H9 (cell line): ENCODE measurements at regions not wholly inside any gene's neighbourhood (a gene's known extent, or its start where the extent isn't known, plus 50 kb on each side); places are given as distances from the start of the nearest gene placed in this dataset.
"Not testable (repeated sequence)": the region's sequence is repeated elsewhere in the genome, so short reads cannot be mapped to it uniquely, and the experiment has no call there.

Experiments used
- DNase-seq: peaks from one replicate; pipeline ENCODE4 v3.0.0-alpha.2; 2017
- H2AFZ ChIP-seq: one replicate; pipeline ENCODE4 v1.6.1; 2013; ENCODE audit warnings: mild to moderate bottlenecking, low read length, control low read depth, moderate library complexity
- H2AK5ac ChIP-seq: 2 replicates; pipeline ENCODE4 v1.6.1; 2013; ENCODE audit warnings: low read length, control low read depth, mixed read lengths; ENCODE audit not compliant: insufficient read length
- H2BK120ac ChIP-seq: one replicate; pipeline ENCODE4 v1.6.1; 2013; ENCODE audit warnings: low read depth, mild to moderate bottlenecking, low read length, control low read depth, inconsistent platforms; ENCODE audit not compliant: poor library complexity, severe bottlenecking
- H2BK12ac ChIP-seq: 2 replicates; pipeline ENCODE4 v1.6.1; 2013; ENCODE audit warnings: low read length, control low read depth, mixed read lengths, low read depth; ENCODE audit not compliant: insufficient read length
- H2BK15ac ChIP-seq: 2 replicates; pipeline ENCODE4 v1.6.1; 2013; ENCODE audit warnings: low read depth, low read length, control low read depth
- H2BK20ac ChIP-seq: one replicate; pipeline ENCODE4 v1.6.1; 2013; ENCODE audit warnings: low read depth, mild to moderate bottlenecking, low read length, control low read depth, inconsistent platforms; ENCODE audit not compliant: poor library complexity, severe bottlenecking
- H2BK5ac ChIP-seq: 2 replicates; pipeline ENCODE4 v1.6.1; 2013; ENCODE audit warnings: low read length, control low read depth, mixed read lengths; ENCODE audit not compliant: insufficient read length
- H3K14ac ChIP-seq: 2 replicates; pipeline ENCODE4 v1.6.1; 2013; ENCODE audit warnings: low read length, control low read depth; ENCODE audit not compliant: insufficient read depth
- H3K18ac ChIP-seq: 2 replicates; pipeline ENCODE4 v1.6.1; 2013; ENCODE audit warnings: low read depth, mild to moderate bottlenecking, mixed read lengths, low read length, control low read depth; ENCODE audit not compliant: insufficient read length
- H3K23ac ChIP-seq: 2 replicates; pipeline ENCODE4 v1.6.1; 2013; ENCODE audit warnings: low read length, control low read depth, mixed read lengths, low read depth; ENCODE audit not compliant: insufficient read length
- H3K23me2 ChIP-seq: 2 replicates; pipeline ENCODE4 v1.6.1; 2013; ENCODE audit warnings: low read depth, mild to moderate bottlenecking, mixed read lengths, low read length, control low read depth; ENCODE audit not compliant: insufficient read length, poor library complexity, severe bottlenecking
- H3K27ac ChIP-seq: 2 replicates; pipeline ENCODE4 v1.5.1; 2013; ENCODE audit warnings: low read length, control low read depth, mixed read lengths, low read depth; ENCODE audit not compliant: insufficient read length
- H3K27me3 ChIP-seq: 2 replicates; pipeline ENCODE4 v1.6.1; 2013; ENCODE audit warnings: low read length, control low read depth, inconsistent platforms; ENCODE audit not compliant: insufficient read depth
- H3K4ac ChIP-seq: 2 replicates; pipeline ENCODE4 v1.6.1; 2013; ENCODE audit warnings: low read depth, mild to moderate bottlenecking, control low read depth, inconsistent platforms, low read length, moderate library complexity
- H3K4me1 ChIP-seq: 2 replicates; pipeline ENCODE4 v1.6.1; 2013; ENCODE audit warnings: low read length, control low read depth, inconsistent platforms; ENCODE audit not compliant: insufficient read depth
- H3K4me2 ChIP-seq: 2 replicates; pipeline ENCODE4 v1.6.1; 2013; ENCODE audit warnings: low read length, control low read depth, mixed read lengths; ENCODE audit not compliant: insufficient read length, insufficient read depth
- H3K56ac ChIP-seq: 2 replicates; pipeline ENCODE4 v1.6.1; 2013; ENCODE audit warnings: low read depth, mild to moderate bottlenecking, mixed read lengths, low read length, control low read depth; ENCODE audit not compliant: insufficient read length
- H3K79me1 ChIP-seq: 2 replicates; pipeline ENCODE4 v1.6.1; 2013; ENCODE audit warnings: low read depth, mild to moderate bottlenecking, moderate library complexity, low read length, control low read depth, inconsistent platforms; ENCODE audit not compliant: insufficient read depth, poor library complexity, severe bottlenecking
- H3K79me2 ChIP-seq: 2 replicates; pipeline ENCODE4 v1.6.1; 2013; ENCODE audit warnings: low read length, control low read depth, inconsistent platforms; ENCODE audit not compliant: insufficient read depth
- H3K9ac ChIP-seq: 2 replicates; pipeline ENCODE4 v1.6.1; 2013; ENCODE audit warnings: low read length, control low read depth, mixed read lengths; ENCODE audit not compliant: insufficient read length; ENCODE audit errors: extremely low read depth
- H3K9me3 ChIP-seq: one replicate; pipeline ENCODE4 v1.6.1; 2013; ENCODE audit warnings: low read depth, low read length, inconsistent platforms; ENCODE audit not compliant: control insufficient read depth
- H3T11ph ChIP-seq: one replicate; pipeline ENCODE4 v1.6.1; 2013; ENCODE audit warnings: mild to moderate bottlenecking, low read length, control low read depth, inconsistent platforms
- H4K20me1 ChIP-seq: one replicate; pipeline ENCODE4 v1.6.1; 2013; ENCODE audit not compliant: control insufficient read depth, insufficient read length, insufficient read depth
- H4K5ac ChIP-seq: 2 replicates; pipeline ENCODE4 v1.6.1; 2013; ENCODE audit warnings: low read depth, mild to moderate bottlenecking, mixed read lengths, low read length, control low read depth; ENCODE audit not compliant: insufficient read length
- H4K8ac ChIP-seq: replicated peaks from 2 replicates; pipeline ENCODE4 v1.6.1; 2013; ENCODE audit warnings: low read length, control low read depth, mixed read lengths, low read depth; ENCODE audit not compliant: insufficient read length
- H4K91ac ChIP-seq: 2 replicates; pipeline ENCODE4 v1.6.1; 2013; ENCODE audit warnings: low read depth, mild to moderate bottlenecking, moderate library complexity, mixed read lengths, low read length, control low read depth; ENCODE audit not compliant: insufficient read length
- H3K27ac Mint-ChIP-seq, 3 experiments: 2 replicates in 2 of 3; 3 replicates in 1 of 3; pipeline ENCODE4 v1.8.0; 2020 to 2021; ENCODE audit warnings: mixed read lengths in 3 of 3, mild to moderate bottlenecking in 1 of 3, moderate library complexity in 1 of 3
- H3K27me3 Mint-ChIP-seq: 2 replicates; pipeline ENCODE4 v1.8.0; 2021; ENCODE audit warnings: low read depth, mild to moderate bottlenecking, moderate library complexity, mixed read lengths
- H3K36me3 Mint-ChIP-seq, 3 experiments: 2 replicates in 2 of 3; 3 replicates in 1 of 3; pipeline ENCODE4 v1.8.0; 2020 to 2021; ENCODE audit warnings: low read depth in 3 of 3, mixed read lengths in 3 of 3; ENCODE audit not compliant: insufficient read depth in 1 of 3
- H3K4me1 Mint-ChIP-seq, 2 experiments: 2 replicates each; pipeline ENCODE4 v1.8.0; 2020; ENCODE audit warnings: mixed read lengths in 2 of 2
- H3K4me3 Mint-ChIP-seq, 2 experiments: 2 replicates in 1 of 2; 3 replicates in 1 of 2; pipeline ENCODE4 v1.8.0; 2020 to 2021; ENCODE audit warnings: mild to moderate bottlenecking in 2 of 2, mixed read lengths in 2 of 2, moderate library complexity in 1 of 2
- H3K9me3 Mint-ChIP-seq, 2 experiments: 2 replicates in 1 of 2; 3 replicates in 1 of 2; pipeline ENCODE4 v1.8.0; 2020; ENCODE audit warnings: mild to moderate bottlenecking in 2 of 2, mixed read lengths in 2 of 2, moderate library complexity in 1 of 2
- CTCF ChIP-seq: fragments of 200-600 bp; sonication (generic); conservative IDR thresholded peaks from 3 replicates; pipeline ENCODE4 v1.8.0; 2021; ENCODE audit warnings: antibody characterized with exemption, mild to moderate bottlenecking
- WGBS: extraction: QIAGEN DNeasy Blood & Tissue Kit; methylation state at CpG from one replicate; pipeline ENCODE4 v1.1.7; 2013; ENCODE audit warnings: missing lambda C conversion rate, low lambda C conversion rate, mixed read lengths; ENCODE audit not compliant: insufficient read length; ENCODE audit errors: extremely low coverage; 5-methylcytosine and 5-hydroxymethylcytosine counted together

GRCh38 chr11:28792856-28793255, 684.7 kb downstream of the METTL15 start:
- Histone ChIP-seq H3K79me1 (no peaks in the 10 kb centered on the region), H2BK120ac (no peak overlapping the region), H3K79me2 (no peaks in the 10 kb centered on the region), H2BK5ac (no peak overlapping the region), H2BK12ac (no peak overlapping the region), H3T11ph (no peak overlapping the region), H2BK15ac (no peak overlapping the region), H3K23me2 (no peaks in the 10 kb centered on the region), H3K18ac (peak overlapping the region; percentile 31), H3K27ac (peak overlapping the region; percentile 42), H4K20me1 (no peaks in the 10 kb centered on the region), H3K4me1 (peaks cover 7% of the 10 kb centered on the region; the same call in 1 of the 2 replicates), H2AFZ (no peak overlapping the region), H3K4me2 (no peak overlapping the region), H4K5ac (no peak overlapping the region), H4K8ac (no peak overlapping the region), H3K27me3 (no peaks in the 10 kb centered on the region), H3K4ac (no peak overlapping the region), H2BK20ac (no peak overlapping the region), H3K56ac (no peak overlapping the region), H3K9me3 (no peaks in the 10 kb centered on the region), H2AK5ac (no peak overlapping the region), H3K14ac (no peak overlapping the region), H3K9ac (no peak overlapping the region), H4K91ac (no peak overlapping the region), H3K23ac (no peak overlapping the region)
- H3K4me1 Mint-ChIP-seq, result peaks cover 26 to 34% of the 10 kb centered on the region in 2 experiments
- H3K36me3 Mint-ChIP-seq, result peaks cover 19 to 34% (median 25%) of the 10 kb centered on the region in 3 experiments
- TF ChIP-seq CTCF, result no peak
- H3K9me3 Mint-ChIP-seq, result peaks cover 24 to 30% of the 10 kb centered on the region in 2 experiments
- no CpG with 5 or more reads among the region's 2 CpGs for WGBS
- peak; percentile 20 for DNase-seq
- peaks cover 3% of the 10 kb centered on the region for H3K27me3 Mint-ChIP-seq
- 0 out of 7 replicates have a peak overlapping the region, but pooled peaks of 1 of the 3 experiments have one; percentile 9 for H3K27ac Mint-ChIP-seq
- no peak overlapping the region for H3K4me3 Mint-ChIP-seq

GRCh38 chr11:28787897-28788296, 679.7 kb downstream of the METTL15 start:
- H3T11ph ChIP-seq, H3K4ac ChIP-seq, H3K27ac ChIP-seq, H2BK20ac ChIP-seq, H3K23me2 ChIP-seq, H3K79me1 ChIP-seq, H4K8ac ChIP-seq, H3K27me3 Mint-ChIP-seq, H2BK5ac ChIP-seq, H3K4me1 ChIP-seq, H4K91ac ChIP-seq, H3K9me3 ChIP-seq, H3K23ac ChIP-seq, H3K56ac ChIP-seq, H4K5ac ChIP-seq, H3K18ac ChIP-seq, H3K27me3 ChIP-seq, H3K9ac ChIP-seq, H4K20me1 ChIP-seq, H2BK120ac ChIP-seq, DNase-seq, H3K27ac Mint-ChIP-seq, H2BK12ac ChIP-seq, H3K14ac ChIP-seq, H2AK5ac ChIP-seq, H3K4me3 Mint-ChIP-seq, H3K4me2 ChIP-seq, H2BK15ac ChIP-seq, H2AFZ ChIP-seq, H3K79me2 ChIP-seq: not testable (repeated sequence)
- Mint-ChIP-seq H3K36me3 (peaks cover 19 to 53% (median 33%) of the 10 kb centered on the region in 3 experiments), H3K4me1 (peaks cover 7 to 12% of the 10 kb centered on the region in 2 experiments), H3K9me3 (peaks cover 36 to 49% of the 10 kb centered on the region in 2 experiments)
- WGBS, result no CpG with 5 or more reads among the region's 2 CpGs
